ENCODE measurements at regions not wholly inside any gene's neighbourhood (a gene's known extent, or its start where the extent isn't known, plus 50 kb on each side); places are given as distances from the start of the nearest gene placed in this dataset.

GRCh38 chr2:22301228-22301627 is 1083.8 kb upstream of the KLHL29 start:
- TF ChIP-seq SIN3A (IDR thresholded peaks at IDR 0.05; ENCODE audit: borderline replicate concordance, insufficient read depth, low read depth, low read length) (no peak), CTCF (IDR thresholded peaks at IDR 0.05) (no peak), POLR2AphosphoS5 (IDR thresholded peaks at IDR 0.05; ENCODE audit: low read depth, low read length) (no peak), REST (IDR thresholded peaks at IDR 0.05; ENCODE audit: insufficient read depth in 1 of 2, low read depth in 2 of 2, low read length in 1 of 2) (no peak), TCF7L2 (IDR thresholded peaks at IDR 0.05; ENCODE audit: low read depth, low read length) (no peak)

All from Panc1 (cell line).